Right hindlimb (tissue), 1 donor: ENCODE measurements at regions not wholly inside any gene's neighbourhood (a gene's known extent, or its start where the extent isn't known, plus 50 kb on each side); places are given as distances from the start of the nearest gene placed in this dataset.
A peak's percentile ranks its signal among the peaks of the same experiment; 100 is the strongest.

Experiments
- DNase-seq: peaks from one replicate; pipeline ENCODE4 v3.0.0-alpha.2; 2018

- DNase-seq, result no peak
Measured at GRCh38 chr14:85224241-85224640, 305.7 kb upstream of the FLRT2 start.

GRCh38 chr14:85233756-85234155 is 296.2 kb upstream of the FLRT2 start:
- DNase-seq, result no peak

GRCh38 chr14:85234156-85235025 is 295.6 kb upstream of the FLRT2 start:
- DNase-seq, result no peak

GRCh38 chr14:85235868-85236267 is 294.1 kb upstream of the FLRT2 start:
- DNase-seq, result no peak

GRCh38 chr14:85236296-85236695 is 293.6 kb upstream of the FLRT2 start:
- no peak for DNase-seq

GRCh38 chr14:85239791-85240190 is 290.2 kb upstream of the FLRT2 start:
- DNase-seq, result no peak

GRCh38 chr14:85241022-85241855 is 288.7 kb upstream of the FLRT2 start:
- peak; percentile 38 for DNase-seq

- no peak for DNase-seq
Measured at GRCh38 chr14:85242666-85243065, 287.3 kb upstream of the FLRT2 start.

GRCh38 chr14:85243321-85243720 is 286.6 kb upstream of the FLRT2 start:
- DNase-seq, result no peak

GRCh38 chr14:85247071-85247470 is 282.9 kb upstream of the FLRT2 start:
- DNase-seq, result no peak

GRCh38 chr14:85248881-85249635 is 280.9 kb upstream of the FLRT2 start:
- DNase-seq, result no peak

- peak; percentile 31 for DNase-seq
Measured at GRCh38 chr14:85250414-85251189, 279.3 kb upstream of the FLRT2 start.

GRCh38 chr14:85252011-85252410 is 277.9 kb upstream of the FLRT2 start:
- DNase-seq, result no peak

GRCh38 chr14:85254711-85255110 is 275.2 kb upstream of the FLRT2 start:
- no peak for DNase-seq

- DNase-seq, result no peak
Measured at GRCh38 chr14:85257287-85257686, 272.7 kb upstream of the FLRT2 start.

- no peak for DNase-seq
Measured at GRCh38 chr14:85263916-85264675, 265.8 kb upstream of the FLRT2 start.

GRCh38 chr14:85273099-85273677 is 256.8 kb upstream of the FLRT2 start:
- no peak for DNase-seq

GRCh38 chr14:85273952-85274351 is 256.0 kb upstream of the FLRT2 start:
- DNase-seq, result no peak

GRCh38 chr14:85276161-85276978 is 253.6 kb upstream of the FLRT2 start:
- DNase-seq, result no peak

- DNase-seq, result no peak
Measured at GRCh38 chr14:85276979-85277228, 253.0 kb upstream of the FLRT2 start.

GRCh38 chr14:85279407-85279806 is 250.5 kb upstream of the FLRT2 start:
- no peak for DNase-seq
